Ishikawa (cell line): ENCODE measurements at regions not wholly inside any gene's neighbourhood (a gene's known extent, or its start where the extent isn't known, plus 50 kb on each side); places are given as distances from the start of the nearest gene placed in this dataset.

Experiments
- CEBPB ChIP-seq: IDR thresholded peaks from 2 replicates; pipeline ENCODE4 v1.6.1; 2012
- CREB1 ChIP-seq: IDR thresholded peaks from 2 replicates; pipeline ENCODE4 v1.6.1; 2012; ENCODE audit warnings: low read depth
- EGR1 ChIP-seq: IDR thresholded peaks from 2 replicates; pipeline ENCODE4 v1.6.1; 2012
- EP300 ChIP-seq: IDR thresholded peaks from 2 replicates; pipeline ENCODE4 v1.6.1; 2012; ENCODE audit warnings: borderline replicate concordance
- FOXM1 ChIP-seq: IDR thresholded peaks from 2 replicates; pipeline ENCODE4 v1.6.1; 2012; ENCODE audit warnings: low read depth, borderline replicate concordance
- NFIC ChIP-seq: IDR thresholded peaks from 2 replicates; pipeline ENCODE4 v1.6.1; 2012
- RAD21 ChIP-seq: IDR thresholded peaks from 2 replicates; pipeline ENCODE4 v1.6.1; 2012; ENCODE audit warnings: low read depth
- TAF1 ChIP-seq: IDR thresholded peaks from 2 replicates; pipeline ENCODE4 v1.6.1; 2012; ENCODE audit warnings: low read depth, mild to moderate bottlenecking
- TCF12 ChIP-seq: IDR thresholded peaks from 2 replicates; pipeline ENCODE4 v1.6.1; 2012; ENCODE audit warnings: low read depth
- TEAD4 ChIP-seq: IDR thresholded peaks from 2 replicates; pipeline ENCODE4 v1.6.1; 2012
- YY1 ChIP-seq: IDR thresholded peaks from 2 replicates; pipeline ENCODE4 v1.6.1; 2012; ENCODE audit warnings: low read depth
- ZBTB7A ChIP-seq: IDR thresholded peaks from 2 replicates; pipeline ENCODE4 v1.6.1; 2012; ENCODE audit warnings: low read depth
- TF ChIP-seq, protein P1 (sequence below): IDR thresholded peaks from 2 replicates; pipeline ENCODE4 v1.6.1; 2012
- TF ChIP-seq, protein P2 (sequence below): IDR thresholded peaks from 2 replicates; pipeline ENCODE4 v1.6.1; 2012; ENCODE audit warnings: low read depth, mild to moderate bottlenecking
- TF ChIP-seq, protein P3 (sequence below): IDR thresholded peaks from 2 replicates; pipeline ENCODE4 v1.6.1; 2012

- TF ChIP-seq NFIC (no peak), TCF12 (no peak), TAF1 (no peak), YY1 (no peak), EP300 (no peak), ZBTB7A (no peak)
- TF ChIP-seq, protein P1, sequence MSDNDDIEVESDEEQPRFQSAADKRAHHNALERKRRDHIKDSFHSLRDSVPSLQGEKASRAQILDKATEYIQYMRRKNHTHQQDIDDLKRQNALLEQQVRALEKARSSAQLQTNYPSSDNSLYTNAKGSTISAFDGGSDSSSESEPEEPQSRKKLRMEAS: no peak
- TF ChIP-seq, protein P2, sequence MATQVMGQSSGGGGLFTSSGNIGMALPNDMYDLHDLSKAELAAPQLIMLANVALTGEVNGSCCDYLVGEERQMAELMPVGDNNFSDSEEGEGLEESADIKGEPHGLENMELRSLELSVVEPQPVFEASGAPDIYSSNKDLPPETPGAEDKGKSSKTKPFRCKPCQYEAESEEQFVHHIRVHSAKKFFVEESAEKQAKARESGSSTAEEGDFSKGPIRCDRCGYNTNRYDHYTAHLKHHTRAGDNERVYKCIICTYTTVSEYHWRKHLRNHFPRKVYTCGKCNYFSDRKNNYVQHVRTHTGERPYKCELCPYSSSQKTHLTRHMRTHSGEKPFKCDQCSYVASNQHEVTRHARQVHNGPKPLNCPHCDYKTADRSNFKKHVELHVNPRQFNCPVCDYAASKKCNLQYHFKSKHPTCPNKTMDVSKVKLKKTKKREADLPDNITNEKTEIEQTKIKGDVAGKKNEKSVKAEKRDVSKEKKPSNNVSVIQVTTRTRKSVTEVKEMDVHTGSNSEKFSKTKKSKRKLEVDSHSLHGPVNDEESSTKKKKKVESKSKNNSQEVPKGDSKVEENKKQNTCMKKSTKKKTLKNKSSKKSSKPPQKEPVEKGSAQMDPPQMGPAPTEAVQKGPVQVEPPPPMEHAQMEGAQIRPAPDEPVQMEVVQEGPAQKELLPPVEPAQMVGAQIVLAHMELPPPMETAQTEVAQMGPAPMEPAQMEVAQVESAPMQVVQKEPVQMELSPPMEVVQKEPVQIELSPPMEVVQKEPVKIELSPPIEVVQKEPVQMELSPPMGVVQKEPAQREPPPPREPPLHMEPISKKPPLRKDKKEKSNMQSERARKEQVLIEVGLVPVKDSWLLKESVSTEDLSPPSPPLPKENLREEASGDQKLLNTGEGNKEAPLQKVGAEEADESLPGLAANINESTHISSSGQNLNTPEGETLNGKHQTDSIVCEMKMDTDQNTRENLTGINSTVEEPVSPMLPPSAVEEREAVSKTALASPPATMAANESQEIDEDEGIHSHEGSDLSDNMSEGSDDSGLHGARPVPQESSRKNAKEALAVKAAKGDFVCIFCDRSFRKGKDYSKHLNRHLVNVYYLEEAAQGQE: no peak
Measured at GRCh38 chr7:89998554-89998953, 155.7 kb upstream of the STEAP1 start.

GRCh38 chr7:90005836-90006235 is 148.4 kb upstream of the STEAP1 start:
- TF ChIP-seq CEBPB (no peak), YY1 (no peak), CREB1 (no peak), TCF12 (no peak), TAF1 (no peak), TEAD4 (no peak)
- TF ChIP-seq, protein P2: no peak

DNA sequence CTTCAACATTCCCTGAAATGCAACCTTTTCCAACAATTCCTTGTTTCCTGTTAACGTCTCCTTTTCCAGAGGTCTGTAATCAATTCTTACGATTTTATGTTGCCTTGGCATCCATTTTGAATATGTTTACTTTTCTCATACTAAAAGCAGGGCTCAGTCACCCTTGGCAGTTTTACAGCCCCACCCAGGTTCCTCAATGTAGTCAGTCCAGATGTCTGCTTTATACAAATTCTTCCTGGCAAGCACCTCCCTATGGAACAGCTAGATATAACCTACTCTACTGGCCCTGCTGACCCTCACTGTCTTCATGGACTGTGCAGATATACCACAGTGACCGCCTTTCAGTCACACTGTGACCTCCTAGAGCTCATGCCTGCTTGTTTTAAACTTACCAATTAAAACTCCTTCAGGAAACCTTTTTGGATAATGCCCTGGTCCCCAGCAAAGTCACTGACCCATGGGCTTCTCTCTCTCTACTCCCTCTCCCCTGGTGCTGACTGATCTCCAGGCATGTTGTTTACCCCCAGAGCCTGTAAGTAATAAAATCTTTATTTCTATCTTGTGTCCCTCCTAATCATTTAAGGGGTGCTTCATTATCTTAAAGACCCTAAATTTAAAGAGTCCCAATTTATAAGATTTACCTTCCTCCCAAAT is 147.1 kb upstream of the STEAP1 start:
- TF ChIP-seq TEAD4 (no peak), RAD21 (no peak), YY1 (no peak), CEBPB (no peak), CREB1 (no peak), EP300 (no peak), FOXM1 (no peak), EGR1 (no peak)
- TF ChIP-seq, protein P2: no peak
- TF ChIP-seq, protein P3, sequence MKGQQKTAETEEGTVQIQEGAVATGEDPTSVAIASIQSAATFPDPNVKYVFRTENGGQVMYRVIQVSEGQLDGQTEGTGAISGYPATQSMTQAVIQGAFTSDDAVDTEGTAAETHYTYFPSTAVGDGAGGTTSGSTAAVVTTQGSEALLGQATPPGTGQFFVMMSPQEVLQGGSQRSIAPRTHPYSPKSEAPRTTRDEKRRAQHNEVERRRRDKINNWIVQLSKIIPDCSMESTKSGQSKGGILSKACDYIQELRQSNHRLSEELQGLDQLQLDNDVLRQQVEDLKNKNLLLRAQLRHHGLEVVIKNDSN: no peak

DNA sequence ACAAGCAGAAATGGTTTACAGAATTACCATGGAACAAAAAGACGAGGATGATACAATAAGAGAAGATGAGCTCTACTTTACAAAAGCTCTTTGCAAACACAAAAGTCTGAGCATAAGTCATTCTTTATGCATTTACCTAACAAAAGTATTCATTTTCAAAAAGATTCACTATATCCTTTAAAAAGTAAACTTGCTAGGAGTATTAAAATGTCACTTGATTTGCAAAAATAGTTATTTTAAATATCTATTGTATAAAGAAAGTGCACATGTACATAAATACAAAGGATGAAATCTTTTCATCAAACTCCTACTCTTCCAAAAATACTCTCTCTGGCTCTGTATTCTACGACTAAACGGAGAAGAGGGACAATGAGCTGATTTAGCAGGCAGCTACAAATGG is 146.4 kb upstream of the STEAP1 start:
- TF ChIP-seq NFIC: no peak
- TF ChIP-seq, protein P2: no peak

DNA sequence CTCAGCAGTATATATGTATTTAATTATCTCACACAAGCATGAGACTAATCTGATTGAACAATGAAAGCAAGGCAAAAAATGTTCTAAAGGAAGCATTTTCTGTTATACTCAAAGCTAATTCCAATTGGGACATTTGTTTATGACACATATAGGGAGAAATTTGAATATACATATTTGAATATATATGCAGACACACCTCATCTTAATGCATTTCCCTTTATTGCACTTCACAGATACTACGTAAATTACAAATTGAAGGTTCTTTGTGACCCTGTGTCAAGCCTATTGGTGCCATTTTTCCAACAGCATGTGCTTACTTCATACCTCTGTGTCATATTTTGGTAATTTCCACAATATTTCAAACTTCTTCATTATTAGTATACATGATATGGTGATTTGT is 132.1 kb upstream of the STEAP1 start:
- TF ChIP-seq YY1: no peak
- TF ChIP-seq TEAD4: no peak
- TF ChIP-seq RAD21: no peak
- TF ChIP-seq, protein P3: no peak
- no peak for TF ChIP-seq EP300
- TF ChIP-seq, protein P2: no peak
- TF ChIP-seq CEBPB: no peak
- TF ChIP-seq, protein P1: no peak
- TF ChIP-seq TAF1: no peak
- TF ChIP-seq NFIC: no peak
- no peak for TF ChIP-seq EGR1
